Left forelimb (tissue), 1 donor: ENCODE measurements at regions not wholly inside any gene's neighbourhood (a gene's known extent, or its start where the extent isn't known, plus 50 kb on each side); places are given as distances from the start of the nearest gene placed in this dataset.

Source experiments
- DNase-seq: peaks from one replicate; pipeline ENCODE4 v3.0.0-alpha.2; 2018; ENCODE audit warnings: low spot score

- DNase-seq = no peak
Measured at GRCh38 chrX:116226665-116227484, 56.3 kb downstream of the AGTR2 start.

- no peak for DNase-seq
Measured at GRCh38 chrX:116230130-116230898, 59.8 kb downstream of the AGTR2 start.

GRCh38 chrX:116232833-116233232, 62.3 kb downstream of the AGTR2 start:
- DNase-seq = no peak

- DNase-seq = no peak
Measured at GRCh38 chrX:116236666-116237065, 66.1 kb downstream of the AGTR2 start.

GRCh38 chrX:116238093-116238492, 67.5 kb downstream of the AGTR2 start:
- DNase-seq = no peak

- DNase-seq = no peak
Measured at GRCh38 chrX:116238567-116239255, 68.2 kb downstream of the AGTR2 start.

GRCh38 chrX:116239944-116240840, 69.6 kb downstream of the AGTR2 start:
- DNase-seq = no peak

- DNase-seq = no peak
Measured at GRCh38 chrX:116241001-116241400, 70.5 kb downstream of the AGTR2 start.

GRCh38 chrX:116243039-116243438, 72.5 kb downstream of the AGTR2 start:
- no peak for DNase-seq

GRCh38 chrX:116246261-116246660, 75.7 kb downstream of the AGTR2 start:
- no peak for DNase-seq

- no peak for DNase-seq
Measured at GRCh38 chrX:116267511-116268040, 97.0 kb downstream of the AGTR2 start.

- no peak for DNase-seq
Measured at GRCh38 chrX:116272322-116272721, 101.8 kb downstream of the AGTR2 start.

- DNase-seq = no peak
Measured at GRCh38 chrX:116272861-116273260, 102.3 kb downstream of the AGTR2 start.

GRCh38 chrX:116276261-116276660, 105.7 kb downstream of the AGTR2 start:
- no peak for DNase-seq

- peak; percentile 42 for DNase-seq
Measured at GRCh38 chrX:116277351-116278225, 107.0 kb downstream of the AGTR2 start.

- no peak for DNase-seq
Measured at GRCh38 chrX:116278826-116279225, 108.3 kb downstream of the AGTR2 start.

- DNase-seq = no peak
Measured at GRCh38 chrX:116281106-116281505, 110.6 kb downstream of the AGTR2 start.

GRCh38 chrX:116282751-116283150, 112.2 kb downstream of the AGTR2 start:
- no peak for DNase-seq

- no peak for DNase-seq
Measured at GRCh38 chrX:116284400-116284799, 113.9 kb downstream of the AGTR2 start.

GRCh38 chrX:116285501-116285900, 115.0 kb downstream of the AGTR2 start:
- no peak for DNase-seq
